ENCODE measurements at regions not wholly inside any gene's neighbourhood (a gene's known extent, or its start where the extent isn't known, plus 50 kb on each side); places are given as distances from the start of the nearest gene placed in this dataset.

DNA sequence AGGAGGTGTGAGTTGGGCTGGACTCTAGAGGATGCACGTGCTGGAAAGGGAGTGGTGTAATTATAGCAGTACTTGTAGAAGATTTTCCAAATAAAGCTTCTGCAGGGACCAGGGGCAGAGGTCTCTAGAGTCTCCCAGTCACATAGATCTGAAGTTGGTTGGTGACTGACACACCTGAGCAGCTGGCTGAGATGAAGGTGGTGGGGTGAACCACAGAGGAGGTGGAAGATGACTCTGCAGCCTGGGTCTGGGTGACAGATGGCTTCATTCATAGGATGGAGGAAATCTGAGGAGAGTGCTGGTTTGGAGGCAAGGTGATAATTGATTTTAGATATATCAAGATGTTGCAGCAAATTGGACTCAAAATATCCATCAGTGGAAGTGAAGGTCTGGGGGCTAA lies 178.9 kb upstream of the IVNS1ABP start:
- H3K4me3 ChIP-seq, result no peak overlapping the region
- no peaks in the 10 kb centered on the region for H3K9me3 ChIP-seq
- TF ChIP-seq POLR2A (IDR thresholded peaks at IDR 0.05) (no peak), CTCF (IDR thresholded peaks at IDR 0.05) (no peak), EP300 (IDR thresholded peaks at IDR 0.05) (no peak)
- H3K27me3 ChIP-seq, result no peaks in the 10 kb centered on the region
- H3K4me1 ChIP-seq, result no peaks in the 10 kb centered on the region
- H3K36me3 ChIP-seq, result no peaks in the 10 kb centered on the region
- WGBS, 2 donors, result 50 to 52% methylated on average over 1 of the region's 1 CpG
- no peak overlapping the region for H3K27ac ChIP-seq
- DNase-seq (ENCODE audit: low spot score in 2 of 2), result no peak

DNA sequence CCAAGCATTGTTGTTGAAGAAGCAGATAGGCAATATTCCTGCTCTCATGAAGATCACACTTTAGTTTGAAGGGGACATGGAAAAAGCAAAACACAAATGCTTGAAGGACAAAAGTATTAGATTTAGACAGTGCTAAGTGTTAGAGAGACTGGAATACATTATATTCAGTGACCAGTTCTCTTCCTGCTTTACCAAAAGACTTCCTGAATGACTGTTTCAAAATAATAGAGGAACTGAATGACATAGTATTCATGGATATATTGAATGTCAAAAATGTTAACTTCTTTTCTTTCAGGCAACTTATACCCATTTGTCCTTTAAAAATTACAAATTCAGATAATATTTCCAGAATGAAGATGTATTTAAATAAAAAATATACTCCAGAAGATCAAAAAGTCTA lies 178.0 kb upstream of the IVNS1ABP start:
- H3K9me3 ChIP-seq, result no peaks in the 10 kb centered on the region
- no peak for TF ChIP-seq POLR2A (IDR thresholded peaks at IDR 0.05)
- TF ChIP-seq EP300 (IDR thresholded peaks at IDR 0.05), result no peak
- TF ChIP-seq CTCF (IDR thresholded peaks at IDR 0.05), result no peak
- no peak overlapping the region for H3K27ac ChIP-seq
- H3K4me3 ChIP-seq, result no peak overlapping the region
- DNase-seq (ENCODE audit: low spot score in 2 of 2), result no peak
- no peaks in the 10 kb centered on the region for H3K4me1 ChIP-seq
- no peaks in the 10 kb centered on the region for H3K27me3 ChIP-seq
- H3K36me3 ChIP-seq, result no peaks in the 10 kb centered on the region

DNA sequence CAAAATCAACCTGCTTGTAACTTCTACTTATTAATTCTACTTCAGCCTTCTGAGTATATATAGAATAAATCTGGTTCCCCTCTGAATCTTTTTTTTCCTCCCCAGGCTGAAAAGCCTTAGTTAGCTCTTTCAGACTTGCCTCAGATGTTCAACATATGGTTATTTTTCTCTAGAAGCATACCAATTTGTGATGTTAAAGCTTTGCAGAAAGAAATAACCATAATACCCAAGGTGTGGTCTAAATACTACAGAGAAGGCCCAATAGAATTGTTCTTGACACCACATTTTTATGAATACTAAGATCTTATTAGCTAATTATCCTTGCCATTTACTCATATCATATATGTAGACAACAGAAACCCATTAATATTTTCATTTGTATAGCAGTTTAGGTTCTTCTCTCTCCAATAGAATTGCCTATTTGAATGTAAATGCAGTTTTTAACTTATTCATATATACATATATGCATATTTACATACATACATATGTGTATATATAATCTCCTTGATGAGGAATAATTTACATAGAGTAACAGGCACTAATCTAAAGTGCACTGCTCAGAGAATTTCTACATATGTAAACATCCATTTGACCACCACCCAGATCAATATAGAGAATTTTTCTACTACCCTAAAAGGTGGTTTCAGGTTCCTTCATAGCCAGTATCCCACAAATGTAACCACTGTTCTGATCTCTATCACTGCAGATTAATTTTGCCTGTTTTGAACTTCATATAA lies 175.2 kb upstream of the IVNS1ABP start:
- DNase-seq (ENCODE audit: low spot score in 2 of 2), result no peak
- Histone ChIP-seq H3K36me3 (no peaks in the 10 kb centered on the region), H3K9me3 (no peaks in the 10 kb centered on the region), H3K4me1 (peaks cover 0 to 11% (median 0%) of the 10 kb centered on the region in 4 donors), H3K4me3 (no peak overlapping the region), H3K27me3 (no peaks in the 10 kb centered on the region), H3K27ac (no peak overlapping the region)
- TF ChIP-seq POLR2A (IDR thresholded peaks at IDR 0.05), result no peak
- no peak for TF ChIP-seq CTCF (IDR thresholded peaks at IDR 0.05)
- no peak for TF ChIP-seq EP300 (IDR thresholded peaks at IDR 0.05)

DNA sequence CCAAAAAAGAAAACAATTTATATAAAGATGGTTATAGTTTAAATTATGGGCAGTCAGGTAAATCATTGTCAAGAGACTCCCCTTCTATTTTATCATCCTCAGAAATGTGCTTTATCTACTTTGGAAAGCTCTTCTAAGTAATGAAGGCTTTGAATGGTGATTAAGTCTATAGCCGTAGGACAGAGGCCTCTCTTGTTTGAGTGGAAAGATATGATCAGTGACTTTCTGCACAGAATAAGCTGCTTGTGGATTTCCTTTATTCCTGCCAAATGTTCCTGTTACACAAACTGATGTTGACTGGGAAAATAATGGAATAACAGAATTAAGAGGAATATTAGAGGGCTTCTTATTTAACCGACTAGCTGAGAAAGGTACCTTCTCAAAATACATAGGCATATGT lies 174.6 kb upstream of the IVNS1ABP start:
- WGBS, 2 donors, result 60 to 62% methylated on average over 2 of the region's 2 CpGs
- DNase-seq (ENCODE audit: low spot score in 2 of 2), result no peak
- H3K36me3 ChIP-seq, result no peaks in the 10 kb centered on the region
- no peak overlapping the region for H3K27ac ChIP-seq
- no peaks in the 10 kb centered on the region for H3K9me3 ChIP-seq
- TF ChIP-seq POLR2A (IDR thresholded peaks at IDR 0.05) (no peak), EP300 (IDR thresholded peaks at IDR 0.05) (no peak), CTCF (IDR thresholded peaks at IDR 0.05) (no peak)
- no peak overlapping the region for H3K4me3 ChIP-seq
- H3K4me1 ChIP-seq, result peaks cover 0 to 11% (median 0%) of the 10 kb centered on the region in 4 donors
- no peaks in the 10 kb centered on the region for H3K27me3 ChIP-seq

DNA sequence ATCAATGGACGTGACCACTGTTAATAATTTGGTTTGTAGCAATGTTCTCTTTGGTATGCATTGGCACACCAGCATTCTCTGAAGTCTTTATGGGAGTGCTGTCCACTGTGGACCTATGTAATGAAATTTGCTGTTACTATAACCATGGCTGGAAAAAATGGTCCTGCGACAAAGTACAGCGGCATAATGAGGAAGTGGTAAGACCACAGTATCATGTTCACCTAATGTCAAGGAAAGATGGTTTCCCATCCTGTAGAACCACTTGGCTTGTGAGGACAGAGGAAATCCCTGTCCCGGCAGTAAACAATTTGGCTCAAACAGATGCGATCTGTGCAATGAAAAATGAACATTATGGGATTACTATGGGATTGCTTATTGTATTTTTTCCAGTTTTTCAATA lies 173.9 kb upstream of the IVNS1ABP start:
- H3K4me3 ChIP-seq, result no peak overlapping the region
- peaks cover 0 to 11% (median 0%) of the 10 kb centered on the region in 4 donors for H3K4me1 ChIP-seq
- H3K27me3 ChIP-seq, result no peaks in the 10 kb centered on the region
- no peak for TF ChIP-seq EP300 (IDR thresholded peaks at IDR 0.05)
- no peak for TF ChIP-seq POLR2A (IDR thresholded peaks at IDR 0.05)
- TF ChIP-seq CTCF (IDR thresholded peaks at IDR 0.05), result no peak
- H3K27ac ChIP-seq, result no peak overlapping the region
- no peaks in the 10 kb centered on the region for H3K9me3 ChIP-seq
- WGBS, 2 donors, result 82 to 88% methylated on average over 5 of the region's 5 CpGs
- H3K36me3 ChIP-seq, result no peaks in the 10 kb centered on the region
- no peak for DNase-seq (ENCODE audit: low spot score in 2 of 2)

Measured in tibial nerve (tissue), 4 donors.